HS-27A (cell line): ENCODE measurements at regions not wholly inside any gene's neighbourhood (a gene's known extent, or its start where the extent isn't known, plus 50 kb on each side); places are given as distances from the start of the nearest gene placed in this dataset.

Source experiments
- DNase-seq: peaks from one replicate; pipeline ENCODE4 v3.0.0-alpha.2; 2012; ENCODE audit warnings: low read depth, missing footprints

- DNase-seq, result no peak
Observed at GRCh38 chr7:26487780-26488515, 196.3 kb downstream of the SNX10 start.

GRCh38 chr7:26489391-26489790 is 197.7 kb downstream of the SNX10 start:
- no peak for DNase-seq

DNA sequence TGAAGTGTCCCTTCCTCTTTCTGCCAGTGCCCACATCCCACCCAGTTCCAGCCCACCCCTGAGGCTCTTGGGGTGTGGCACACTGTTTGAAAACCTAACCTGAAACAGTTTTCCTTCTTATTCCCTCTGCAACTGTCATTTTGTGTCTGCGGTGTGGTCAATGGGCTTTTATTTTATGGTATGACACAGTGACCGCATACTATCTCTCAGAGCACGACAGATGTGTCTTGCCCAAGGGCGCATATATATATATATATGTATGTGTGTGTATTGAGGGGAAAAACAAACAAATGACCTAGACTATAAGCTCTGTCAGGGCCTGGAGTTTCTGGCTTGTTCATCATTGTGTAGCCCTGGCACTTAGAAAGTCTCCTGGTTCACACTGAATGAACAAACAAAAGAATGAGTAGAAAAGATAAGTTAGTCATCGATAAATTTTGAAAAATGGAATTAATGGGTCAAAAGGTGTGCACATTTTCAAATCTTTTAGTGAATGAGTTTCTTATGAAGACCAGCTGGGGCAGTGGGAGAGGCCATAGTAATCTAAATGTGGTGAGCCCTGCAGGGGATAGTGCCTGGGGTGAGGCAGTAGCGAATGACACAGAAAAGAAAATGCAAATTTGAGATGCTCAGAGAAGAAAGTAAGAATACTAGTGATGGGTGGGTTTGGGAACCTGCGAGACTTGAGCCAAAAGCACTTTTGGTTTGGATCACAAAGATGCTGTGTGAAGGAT is 198.4 kb downstream of the SNX10 start:
- DNase-seq, result no peak

GRCh38 chr7:26490640-26491624 is 199.3 kb downstream of the SNX10 start:
- DNase-seq, result no peak

DNA sequence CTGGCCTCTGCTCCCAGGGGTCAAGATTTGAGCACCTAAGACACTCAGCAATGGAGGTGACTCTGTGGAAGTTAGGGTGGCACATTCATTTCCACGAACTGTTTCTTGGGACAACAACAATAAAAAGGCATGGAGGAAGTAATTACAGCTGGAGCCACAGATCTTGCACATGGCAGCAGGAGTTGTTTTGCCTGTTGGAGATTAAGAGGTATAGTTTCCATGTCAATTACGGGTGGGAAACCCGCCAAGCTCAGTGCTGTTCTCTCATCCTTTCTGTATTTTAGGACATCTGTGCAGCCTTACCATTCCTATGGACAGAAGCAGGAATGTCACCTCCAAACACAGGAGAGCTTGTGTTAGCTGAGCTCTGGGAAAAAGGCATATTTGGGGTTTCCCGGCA is 201.2 kb downstream of the SNX10 start:
- DNase-seq, result no peak

DNA sequence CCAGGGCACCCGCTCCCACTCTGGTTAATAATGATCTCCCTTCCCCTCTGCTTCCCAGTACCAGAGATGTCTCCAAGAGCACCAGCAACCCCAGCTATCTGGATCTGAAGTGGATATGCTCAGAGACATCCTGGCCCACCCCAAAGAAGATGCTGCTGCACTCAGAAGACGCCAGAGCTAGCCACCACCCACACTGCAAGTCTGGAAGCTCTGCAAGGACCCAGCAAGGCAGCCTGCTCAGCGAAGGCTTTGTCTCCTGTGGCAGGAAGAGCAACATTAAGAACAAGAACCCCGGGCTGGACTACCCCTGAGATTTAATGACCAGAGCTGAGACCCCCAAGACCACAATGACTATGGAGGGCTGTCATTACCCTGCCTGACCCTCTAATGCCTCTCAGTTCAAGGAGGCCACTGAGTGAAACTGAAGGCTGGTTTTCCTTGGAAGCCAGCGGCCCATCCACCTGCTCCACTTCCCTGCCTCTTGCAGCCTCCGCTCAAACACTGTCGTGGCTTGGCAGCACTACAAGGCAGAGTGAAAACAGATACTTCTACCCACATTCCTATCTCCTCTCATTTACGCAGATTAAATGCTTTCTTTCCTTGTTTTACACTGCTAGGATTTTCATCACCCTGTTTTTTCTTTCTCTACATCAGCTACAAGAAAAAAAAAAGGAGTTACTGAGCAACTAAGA is 202.2 kb downstream of the SNX10 start:
- DNase-seq, result no peak

- DNase-seq, result no peak
Observed at GRCh38 chr7:26495569-26495968, 203.9 kb downstream of the SNX10 start.

- DNase-seq, result no peak
Observed at GRCh38 chr7:26497801-26498596, 206.3 kb downstream of the SNX10 start.

DNA sequence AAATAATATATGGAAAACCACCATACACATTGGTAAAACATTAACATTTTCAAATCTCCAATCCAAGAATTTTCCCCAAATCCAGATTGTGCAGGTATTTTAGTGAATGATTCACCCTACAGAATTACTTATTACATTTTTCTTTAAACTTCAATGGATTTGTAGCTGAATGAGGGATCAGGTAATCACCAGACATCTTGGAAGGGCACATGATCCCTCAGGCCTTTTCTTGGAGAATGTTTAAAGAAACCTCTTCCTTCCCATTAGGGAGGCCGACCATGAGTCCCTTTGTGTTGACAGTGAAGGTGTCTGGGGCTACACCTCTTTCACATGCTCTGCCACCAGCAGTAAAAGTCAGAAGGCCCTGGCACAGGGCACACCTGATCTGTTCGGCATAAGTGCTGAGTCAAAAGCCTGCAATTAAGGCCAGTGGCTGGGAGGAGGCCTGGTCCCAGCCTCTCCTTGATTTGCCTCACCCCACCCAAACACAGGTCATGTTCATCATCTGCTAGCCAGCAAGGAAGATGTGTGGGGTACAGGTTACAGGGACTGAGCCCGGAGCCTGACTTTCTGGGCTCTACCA is 207.7 kb downstream of the SNX10 start:
- no peak for DNase-seq

GRCh38 chr7:26500749-26501352 is 209.2 kb downstream of the SNX10 start:
- no peak for DNase-seq

DNA sequence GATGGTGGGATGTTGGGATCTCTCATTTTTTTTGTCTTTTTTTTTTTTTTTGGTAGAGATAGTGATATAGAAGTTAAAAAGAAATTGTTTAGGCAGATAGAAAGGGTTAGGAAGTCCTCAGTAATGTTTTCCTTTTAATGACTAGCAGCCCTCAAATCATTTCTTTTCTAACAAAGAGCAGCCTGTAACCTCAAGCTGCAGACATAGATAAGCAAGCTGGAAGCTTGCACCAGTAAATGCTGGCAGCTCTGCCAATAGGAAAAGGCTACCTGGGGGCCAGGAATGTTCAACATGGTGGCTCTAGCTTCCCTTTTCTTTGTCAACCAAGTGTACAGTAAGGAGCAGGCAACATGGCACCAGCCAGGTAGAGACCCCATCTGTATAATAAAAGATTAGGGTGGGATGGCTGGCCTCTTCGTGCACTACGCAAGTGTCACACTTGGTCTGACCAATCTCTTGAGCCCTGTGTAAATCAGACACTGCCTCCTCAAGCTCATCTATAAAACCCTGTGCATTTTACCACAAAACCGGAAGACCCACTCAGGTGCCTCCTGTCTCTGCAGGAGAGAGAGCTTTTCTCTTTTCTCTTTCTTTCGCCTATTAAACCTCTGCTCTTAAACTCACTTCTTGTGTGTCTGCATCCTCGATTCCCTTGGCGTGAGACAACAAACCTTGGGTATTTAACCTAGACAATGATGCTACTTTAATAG is 212.9 kb downstream of the SNX10 start:
- no peak for DNase-seq

GRCh38 chr7:26506196-26506595 is 214.5 kb downstream of the SNX10 start:
- DNase-seq, result no peak

GRCh38 chr7:26507108-26507987 is 215.7 kb downstream of the SNX10 start:
- DNase-seq, result no peak

DNA sequence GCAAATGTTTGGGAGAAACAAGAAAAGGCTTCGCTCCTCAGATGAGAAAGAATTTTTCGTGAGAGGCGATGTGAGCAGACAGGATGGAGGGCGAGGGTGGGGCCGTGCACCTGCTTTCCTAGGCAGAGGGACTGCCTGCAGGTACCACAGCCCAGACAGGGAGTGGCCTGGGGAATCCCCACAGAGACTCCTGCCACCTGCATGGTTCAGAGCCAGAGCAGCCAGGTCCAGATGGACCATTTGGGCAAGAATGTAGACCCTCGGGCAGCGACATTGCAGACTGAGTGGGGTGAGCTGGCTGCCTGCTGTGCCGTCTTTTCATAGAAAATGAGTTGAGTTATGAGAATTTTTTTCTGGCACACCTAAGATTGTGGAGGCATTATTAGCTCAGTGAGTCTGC is 216.8 kb downstream of the SNX10 start:
- no peak for DNase-seq

DNA sequence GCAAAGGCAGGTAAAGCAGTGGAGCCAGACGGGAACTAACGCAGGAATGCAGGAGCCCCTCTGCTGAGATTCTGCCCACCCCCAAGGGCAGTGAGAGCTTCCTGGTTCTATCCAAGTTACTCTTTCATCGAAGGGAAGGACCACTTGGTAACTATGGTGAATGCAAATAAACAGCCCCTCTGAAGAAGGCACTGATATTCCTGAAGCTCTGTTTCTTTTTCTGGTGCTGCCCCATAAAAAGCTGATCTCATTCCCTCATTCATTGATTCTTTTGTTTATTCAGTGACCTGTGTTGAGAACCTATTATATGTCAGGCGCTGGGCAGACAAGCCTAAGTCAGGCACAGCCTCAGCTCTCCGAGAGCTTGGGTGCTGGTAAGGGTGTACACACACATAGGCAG is 217.3 kb downstream of the SNX10 start:
- no peak for DNase-seq

DNA sequence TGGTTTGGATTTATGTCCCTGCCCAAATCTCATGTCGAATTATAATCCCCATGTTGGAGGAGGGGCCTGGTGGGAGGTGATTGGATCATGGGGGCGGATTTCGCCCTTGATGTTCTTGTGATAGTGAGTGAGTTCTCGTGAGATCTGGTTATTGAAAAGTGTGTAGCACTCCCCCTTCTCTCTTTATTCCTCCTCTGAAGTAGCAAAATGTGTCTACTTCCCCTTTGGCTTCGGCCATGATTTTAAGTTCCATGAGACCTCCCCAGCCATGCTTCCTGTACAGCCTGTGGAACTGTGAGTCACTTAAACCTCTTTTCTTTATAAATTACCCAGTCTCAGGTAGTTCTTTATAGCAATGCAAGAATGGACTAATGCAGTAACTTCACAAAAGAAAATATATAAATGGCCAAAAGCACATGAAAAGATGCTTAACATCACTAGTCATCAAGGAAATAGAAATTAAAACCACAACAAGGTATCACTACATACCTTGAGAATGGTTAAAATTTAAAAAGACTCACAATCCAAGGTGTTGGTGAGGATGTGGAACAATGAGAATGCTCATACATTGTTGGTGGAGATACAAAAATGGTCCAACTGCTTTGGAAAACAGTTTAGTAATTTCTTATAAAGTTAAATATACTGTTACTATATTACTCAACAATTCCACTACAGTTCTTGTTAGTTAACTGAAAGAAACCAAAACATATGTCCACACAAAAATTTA is 218.7 kb downstream of the SNX10 start:
- DNase-seq, result no peak

DNA sequence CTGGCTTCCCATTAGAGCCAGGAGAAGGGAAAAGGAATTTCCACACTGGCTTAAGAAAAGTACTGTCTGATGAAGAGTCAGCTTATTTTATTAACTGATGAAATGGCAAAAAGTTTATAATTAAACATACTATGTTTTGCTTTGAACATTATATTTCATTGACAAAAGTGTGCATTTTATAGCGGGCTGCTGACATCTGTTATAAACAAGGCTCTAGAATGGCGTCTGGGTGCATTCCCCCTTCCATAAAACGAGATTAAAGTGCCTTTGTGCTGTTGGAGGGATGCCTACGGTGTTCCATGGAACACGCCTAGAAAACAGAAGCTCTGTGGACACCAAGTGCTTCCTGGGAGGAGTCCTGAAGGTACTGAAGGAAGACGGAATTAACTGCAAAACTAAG is 220.2 kb downstream of the SNX10 start:
- DNase-seq, result no peak

DNA sequence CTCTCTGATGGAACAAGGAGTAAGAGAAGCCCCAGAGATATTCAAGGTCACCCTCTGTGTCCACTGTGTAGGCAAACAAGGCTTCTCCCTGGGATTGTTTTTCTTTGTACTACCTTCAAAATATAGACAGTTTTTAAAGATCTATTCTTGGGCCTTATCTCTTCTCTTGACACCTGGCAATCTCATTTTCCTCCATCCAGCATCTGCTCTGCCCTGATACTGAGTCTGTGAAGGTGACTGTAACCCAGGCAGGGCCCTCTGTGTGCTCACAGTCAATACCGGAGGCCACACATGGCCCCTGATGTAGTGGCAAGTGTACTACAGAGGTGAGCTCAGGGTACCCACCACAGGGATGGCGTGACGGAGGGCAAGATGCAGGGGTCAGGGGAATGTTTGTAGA is 221.1 kb downstream of the SNX10 start:
- DNase-seq, result no peak
